ENCODE measurements at regions not wholly inside any gene's neighbourhood (a gene's known extent, or its start where the extent isn't known, plus 50 kb on each side); places are given as distances from the start of the nearest gene placed in this dataset.
A peak's percentile ranks its signal among the peaks of the same experiment; 100 is the strongest.
"Not testable (repeated sequence)": the region's sequence is repeated elsewhere in the genome, so short reads cannot be mapped to it uniquely, and the experiment has no call there.

DNA sequence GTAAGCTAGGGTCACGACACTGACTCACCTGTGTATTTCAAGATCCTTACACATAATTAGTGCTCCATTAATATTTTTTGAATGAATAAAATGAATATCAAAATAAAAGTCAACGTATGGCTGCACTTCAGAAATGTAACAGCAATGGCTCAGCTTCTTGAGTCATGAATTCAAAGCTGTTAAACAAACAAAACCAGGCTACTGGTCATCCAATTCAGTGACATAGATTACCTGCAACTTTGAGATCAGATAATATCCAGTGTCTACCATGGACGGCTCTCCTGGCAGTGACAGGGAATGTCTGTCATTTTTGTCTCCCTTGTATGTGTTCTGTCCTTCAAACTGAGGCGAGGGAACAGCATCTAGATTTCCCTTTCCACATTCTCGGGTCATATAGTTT lies 225.6 kb downstream of the EFCAB11 start:
- TF ChIP-seq, protein P1, sequence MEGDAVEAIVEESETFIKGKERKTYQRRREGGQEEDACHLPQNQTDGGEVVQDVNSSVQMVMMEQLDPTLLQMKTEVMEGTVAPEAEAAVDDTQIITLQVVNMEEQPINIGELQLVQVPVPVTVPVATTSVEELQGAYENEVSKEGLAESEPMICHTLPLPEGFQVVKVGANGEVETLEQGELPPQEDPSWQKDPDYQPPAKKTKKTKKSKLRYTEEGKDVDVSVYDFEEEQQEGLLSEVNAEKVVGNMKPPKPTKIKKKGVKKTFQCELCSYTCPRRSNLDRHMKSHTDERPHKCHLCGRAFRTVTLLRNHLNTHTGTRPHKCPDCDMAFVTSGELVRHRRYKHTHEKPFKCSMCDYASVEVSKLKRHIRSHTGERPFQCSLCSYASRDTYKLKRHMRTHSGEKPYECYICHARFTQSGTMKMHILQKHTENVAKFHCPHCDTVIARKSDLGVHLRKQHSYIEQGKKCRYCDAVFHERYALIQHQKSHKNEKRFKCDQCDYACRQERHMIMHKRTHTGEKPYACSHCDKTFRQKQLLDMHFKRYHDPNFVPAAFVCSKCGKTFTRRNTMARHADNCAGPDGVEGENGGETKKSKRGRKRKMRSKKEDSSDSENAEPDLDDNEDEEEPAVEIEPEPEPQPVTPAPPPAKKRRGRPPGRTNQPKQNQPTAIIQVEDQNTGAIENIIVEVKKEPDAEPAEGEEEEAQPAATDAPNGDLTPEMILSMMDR (IDR thresholded peaks at IDR 0.05) = no peak
- TF ChIP-seq POLR2A (IDR thresholded peaks at IDR 0.05; ENCODE audit: low read depth) (no peak), EP300 (IDR thresholded peaks at IDR 0.05) (no peak), POLR2AphosphoS5 (IDR thresholded peaks at IDR 0.05) (no peak)
- H3K27ac ChIP-seq (replicated peaks in 1 of 4) = no peak overlapping the region
- H3K4me1 ChIP-seq = no peaks in the 10 kb centered on the region
- peaks cover 0 to 5% (median 2%) of the 10 kb centered on the region in 4 donors for H3K9me3 ChIP-seq
- intact Hi-C loops (cut with DNase I) = no loop called here
- 95% methylated on average over 5 of the region's 5 CpGs for WGBS
- H3K27me3 ChIP-seq = no peaks in the 10 kb centered on the region
- no peak for DNase-seq (ENCODE audit: extremely low spot score)
- H3K36me3 ChIP-seq = no peaks in the 10 kb centered on the region
- H3K4me3 ChIP-seq = no peak overlapping the region

DNA sequence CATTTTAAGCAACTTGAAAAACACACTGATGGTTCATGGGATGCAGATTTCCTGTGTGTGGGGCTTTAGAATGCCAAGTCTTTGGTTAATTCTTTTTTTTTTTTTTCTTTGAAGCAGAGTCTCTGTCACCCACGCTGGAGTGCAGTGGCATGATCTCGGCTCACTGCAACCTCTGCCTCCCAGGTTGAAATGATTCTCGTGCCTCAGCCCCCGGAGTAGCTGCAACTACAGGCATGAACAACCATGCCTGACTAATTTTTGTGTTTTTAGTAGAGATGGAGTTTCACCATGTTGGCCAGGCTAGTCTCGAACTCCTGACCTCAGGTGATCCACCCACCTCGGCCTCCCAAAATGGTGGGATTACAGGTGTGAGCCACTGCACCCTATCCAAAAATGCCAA lies 228.3 kb downstream of the EFCAB11 start:
- H3K9me3 ChIP-seq; H3K4me3 ChIP-seq; H3K4me1 ChIP-seq; H3K27me3 ChIP-seq; DNase-seq (ENCODE audit: extremely low spot score); H3K36me3 ChIP-seq; H3K27ac ChIP-seq (replicated peaks in 1 of 4); intact Hi-C loops (cut with DNase I): not testable (repeated sequence)
- 89% methylated on average over 5 of the region's 6 CpGs for WGBS

DNA sequence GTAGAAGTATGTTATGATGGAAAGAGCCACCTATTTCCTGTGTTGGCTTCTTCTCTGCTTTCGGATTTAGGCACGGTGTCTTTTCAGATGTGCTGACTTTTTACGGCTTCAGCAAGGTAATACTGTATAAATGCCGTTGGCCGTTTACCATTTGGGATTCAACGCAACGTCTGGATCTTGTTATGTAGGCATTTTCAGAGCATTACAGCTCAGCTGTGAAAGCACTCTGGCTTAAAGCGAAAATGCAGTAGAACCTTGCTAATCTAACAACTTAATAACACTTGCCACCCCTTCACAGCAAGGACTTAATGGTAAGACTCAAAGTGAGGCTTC lies 229.9 kb downstream of the EFCAB11 start:
- intact Hi-C loops (cut with DNase I) = no loop called here
- TF ChIP-seq POLR2A (IDR thresholded peaks at IDR 0.05; ENCODE audit: low read depth) = no peak
- no peak for TF ChIP-seq POLR2AphosphoS5 (IDR thresholded peaks at IDR 0.05)
- TF ChIP-seq, protein P1 (IDR thresholded peaks at IDR 0.05) = no peak
- TF ChIP-seq EP300 (IDR thresholded peaks at IDR 0.05) = no peak
- 55% methylated on average over 8 of the region's 8 CpGs for WGBS

DNA sequence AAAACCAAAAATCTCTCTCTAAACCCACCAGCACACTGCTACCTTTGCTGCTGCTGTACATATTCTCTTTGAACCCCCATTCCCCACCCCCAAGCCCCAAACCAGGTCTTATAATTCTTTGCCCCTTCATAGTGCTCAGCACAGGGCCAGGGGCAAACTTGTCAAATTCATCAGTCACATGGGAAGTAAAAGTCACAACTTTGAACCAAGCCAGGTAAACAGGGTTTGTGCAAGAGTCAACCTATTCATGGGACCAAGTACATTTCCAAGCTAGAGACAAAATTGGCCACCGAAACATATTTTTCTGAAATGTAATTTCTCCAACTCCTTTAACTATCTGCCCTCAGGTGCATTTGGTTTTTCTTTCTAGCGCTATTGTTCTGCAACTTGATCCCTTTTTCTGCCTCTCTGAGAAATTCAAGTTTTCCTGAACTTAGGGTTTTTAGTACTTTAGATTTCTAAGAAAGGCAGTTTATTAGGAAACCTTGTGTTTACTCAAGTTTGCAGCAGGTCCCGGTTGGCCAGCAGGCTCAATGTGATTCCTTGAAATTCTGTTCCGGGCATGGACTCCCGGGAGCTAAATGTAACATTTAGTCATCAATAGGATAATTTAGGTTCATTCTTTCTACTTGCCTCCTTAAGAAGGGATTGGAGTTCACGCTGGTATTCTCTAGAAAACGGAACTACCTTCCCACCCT lies 230.5 kb downstream of the EFCAB11 start:
- no peaks in the 10 kb centered on the region for H3K27me3 ChIP-seq
- H3K27ac ChIP-seq (replicated peaks in 1 of 4) = no peak overlapping the region
- 53% methylated on average over 7 of the region's 7 CpGs for WGBS
- TF ChIP-seq, protein P1 (IDR thresholded peaks at IDR 0.05) = no peak
- no peak for TF ChIP-seq EP300 (IDR thresholded peaks at IDR 0.05)
- TF ChIP-seq POLR2A (IDR thresholded peaks at IDR 0.05; ENCODE audit: low read depth) = no peak
- no peak for TF ChIP-seq POLR2AphosphoS5 (IDR thresholded peaks at IDR 0.05)
- no peaks in the 10 kb centered on the region for H3K9me3 ChIP-seq
- no peak for DNase-seq (ENCODE audit: extremely low spot score)
- intact Hi-C loops (cut with DNase I) = no loop called here
- peaks cover 0 to 7% (median 3%) of the 10 kb centered on the region in 4 donors for H3K4me1 ChIP-seq
- peak overlapping the region in 3 of 4 donors; percentile 15 to 24 (median 22) for H3K4me3 ChIP-seq
- H3K36me3 ChIP-seq = no peaks in the 10 kb centered on the region

More for the DNA sequence above, 229.9 kb downstream of the EFCAB11 start:
- DNase-seq (ENCODE audit: extremely low spot score) = no peak
- Histone ChIP-seq H3K4me3 (peak overlapping the region in 3 of 4 donors; percentile 15 to 24 (median 22)), H3K9me3 (no peaks in the 10 kb centered on the region), H3K4me1 (peaks cover 0 to 7% (median 3%) of the 10 kb centered on the region in 4 donors), H3K27ac (replicated peaks in 1 of 4) (no peak overlapping the region), H3K27me3 (no peaks in the 10 kb centered on the region), H3K36me3 (no peaks in the 10 kb centered on the region)

DNA sequence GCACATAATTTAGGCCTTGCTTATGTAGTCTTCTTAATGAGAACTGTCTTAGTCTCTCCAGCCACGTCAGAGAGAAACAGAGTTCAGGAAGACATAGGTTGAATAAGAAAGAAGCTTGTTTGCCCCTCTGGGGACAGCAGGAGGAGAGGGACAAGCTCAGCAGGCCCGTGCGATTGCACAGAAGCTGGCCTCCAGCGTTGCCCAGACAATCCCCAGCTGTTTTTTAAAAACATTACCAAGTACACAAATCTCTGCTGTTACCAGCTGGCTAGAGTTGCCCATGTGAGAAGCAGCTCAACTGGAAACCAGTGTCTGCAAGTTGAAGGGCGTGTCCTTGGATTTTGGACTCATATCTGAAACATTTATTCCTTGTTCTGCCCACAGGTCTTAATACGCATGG lies 232.6 kb downstream of the EFCAB11 start:
- Histone ChIP-seq H3K27me3 (no peaks in the 10 kb centered on the region), H3K36me3 (no peaks in the 10 kb centered on the region), H3K9me3 (no peaks in the 10 kb centered on the region), H3K4me3 (no peak overlapping the region), H3K27ac (replicated peaks in 1 of 4) (no peak overlapping the region), H3K4me1 (peaks cover 0 to 7% (median 3%) of the 10 kb centered on the region in 4 donors)
- TF ChIP-seq POLR2A (IDR thresholded peaks at IDR 0.05; ENCODE audit: low read depth) = no peak
- TF ChIP-seq POLR2AphosphoS5 (IDR thresholded peaks at IDR 0.05) = no peak
- TF ChIP-seq, protein P1 (IDR thresholded peaks at IDR 0.05) = no peak
- no peak for TF ChIP-seq EP300 (IDR thresholded peaks at IDR 0.05)
- intact Hi-C loops (cut with DNase I) = no loop called here
- peak; percentile 55 for DNase-seq (ENCODE audit: extremely low spot score)
- WGBS = 78% methylated on average over 6 of the region's 6 CpGs

All from esophagus muscularis mucosa (tissue), 4 donors.